Ascending aorta (tissue), 2 donors: ENCODE measurements at regions not wholly inside any gene's neighbourhood (a gene's known extent, or its start where the extent isn't known, plus 50 kb on each side); places are given as distances from the start of the nearest gene placed in this dataset.

Source experiments
- DNase-seq, 2 donors: peaks; one replicate each; pipeline ENCODE4 v3.0.0-alpha.2; 2019; ENCODE audit warnings: low spot score in 2 of 2
- H3K27ac ChIP-seq, 2 donors: fragments of 200-600 bp; sonication (generic); one replicate each; pipeline ENCODE4 v1.5.1; 2016 to 2017; ENCODE audit warnings: mild to moderate bottlenecking in 1 of 2
- H3K27me3 ChIP-seq: fragments of 200-600 bp; sonication (generic); one replicate; pipeline ENCODE4 v1.5.1; 2017
- H3K36me3 ChIP-seq, 2 donors: fragments of 200-600 bp; sonication (generic); one replicate each; pipeline ENCODE4 v1.5.1; 2016
- H3K4me1 ChIP-seq, 2 donors: fragments of 200-600 bp; sonication (generic); one replicate each; pipeline ENCODE4 v1.5.1; 2016 to 2017; ENCODE audit warnings: mild to moderate bottlenecking in 1 of 2
- H3K4me3 ChIP-seq, 2 donors: fragments of 200-600 bp; sonication (generic); one replicate each; pipeline ENCODE4 v1.5.1; 2016 to 2017; ENCODE audit warnings: mild to moderate bottlenecking in 1 of 2
- H3K9me3 ChIP-seq, 2 donors: fragments of 200-600 bp; sonication (generic); one replicate each; pipeline ENCODE4 v1.5.1; 2016
- CTCF ChIP-seq, 3 experiments: fragments of 200-600 bp in 2 of 3; fragments of 450-650 bp in 1 of 3; sonication (generic) in 2 of 3; IDR thresholded peaks; one replicate each; pipeline ENCODE4 v1.5.1; 2016 to 2019; ENCODE audit warnings: antibody characterized with exemption in 3 of 3, mild to moderate bottlenecking in 1 of 3, moderate library complexity in 1 of 3
- intact Hi-C: fragments of 100-400 bp; cut with DNase I; formaldehyde crosslinking; loops from one replicate; pipeline ENCODE4 v1.15.1; 2023

GRCh38 chr5:167765352-167765751 is 526.1 kb upstream of the WWC1 start:
- H3K4me3 ChIP-seq: no peak overlapping the region
- H3K27me3 ChIP-seq: no peaks in the 10 kb centered on the region
- no peaks in the 10 kb centered on the region for H3K36me3 ChIP-seq
- no peak overlapping the region for H3K27ac ChIP-seq
- intact Hi-C loops: no loop called here
- no peak for DNase-seq
- TF ChIP-seq CTCF (IDR thresholded peaks at IDR 0.05): no peak
- H3K4me1 ChIP-seq: no peaks in the 10 kb centered on the region
- no peaks in the 10 kb centered on the region for H3K9me3 ChIP-seq

GRCh38 chr5:167766957-167767356 is 524.5 kb upstream of the WWC1 start:
- Histone ChIP-seq H3K9me3 (no peaks in the 10 kb centered on the region), H3K27ac (no peak overlapping the region), H3K27me3 (no peaks in the 10 kb centered on the region), H3K4me3 (no peak overlapping the region), H3K36me3 (no peaks in the 10 kb centered on the region), H3K4me1 (no peaks in the 10 kb centered on the region)
- DNase-seq: no peak
- intact Hi-C loops: no loop called here
- TF ChIP-seq CTCF (IDR thresholded peaks at IDR 0.05): no peak

- Histone ChIP-seq H3K9me3 (no peaks in the 10 kb centered on the region), H3K36me3 (no peaks in the 10 kb centered on the region), H3K27me3 (no peaks in the 10 kb centered on the region), H3K4me1 (no peaks in the 10 kb centered on the region), H3K4me3 (no peak overlapping the region), H3K27ac (no peak overlapping the region)
- intact Hi-C loops: no loop called here
- DNase-seq: no peak
- TF ChIP-seq CTCF (IDR thresholded peaks at IDR 0.05): no peak
Measured at GRCh38 chr5:167767795-167768194, 523.6 kb upstream of the WWC1 start.

- H3K36me3 ChIP-seq: no peaks in the 10 kb centered on the region
- no peaks in the 10 kb centered on the region for H3K9me3 ChIP-seq
- no peaks in the 10 kb centered on the region for H3K4me1 ChIP-seq
- TF ChIP-seq CTCF (IDR thresholded peaks at IDR 0.05): no peak
- H3K4me3 ChIP-seq: no peak overlapping the region
- H3K27me3 ChIP-seq: no peaks in the 10 kb centered on the region
- intact Hi-C loops: no loop called here
- no peak for DNase-seq
- no peak overlapping the region for H3K27ac ChIP-seq
Measured at GRCh38 chr5:167769846-167770413, 521.5 kb upstream of the WWC1 start.

GRCh38 chr5:167770461-167770860 is 521.0 kb upstream of the WWC1 start:
- no peak for DNase-seq
- H3K36me3 ChIP-seq: no peaks in the 10 kb centered on the region
- no peak overlapping the region for H3K27ac ChIP-seq
- intact Hi-C loops: no loop called here
- no peaks in the 10 kb centered on the region for H3K4me1 ChIP-seq
- no peak for TF ChIP-seq CTCF (IDR thresholded peaks at IDR 0.05)
- no peaks in the 10 kb centered on the region for H3K9me3 ChIP-seq
- H3K4me3 ChIP-seq: no peak overlapping the region
- no peaks in the 10 kb centered on the region for H3K27me3 ChIP-seq

- no peak overlapping the region for H3K4me3 ChIP-seq
- TF ChIP-seq CTCF (IDR thresholded peaks at IDR 0.05): no peak
- intact Hi-C loops: no loop called here
Measured at GRCh38 chr5:167771571-167771970, 519.9 kb upstream of the WWC1 start.

More at GRCh38 chr5:167771571-167771970, 519.9 kb upstream of the WWC1 start:
- DNase-seq: no peak
- H3K36me3 ChIP-seq: no peaks in the 10 kb centered on the region
- no peak overlapping the region for H3K27ac ChIP-seq
- H3K9me3 ChIP-seq: no peaks in the 10 kb centered on the region
- no peaks in the 10 kb centered on the region for H3K27me3 ChIP-seq
- H3K4me1 ChIP-seq: no peaks in the 10 kb centered on the region
